ENCODE measurements at regions not wholly inside any gene's neighbourhood (a gene's known extent, or its start where the extent isn't known, plus 50 kb on each side); places are given as distances from the start of the nearest gene placed in this dataset.

- TF ChIP-seq, protein P1, sequence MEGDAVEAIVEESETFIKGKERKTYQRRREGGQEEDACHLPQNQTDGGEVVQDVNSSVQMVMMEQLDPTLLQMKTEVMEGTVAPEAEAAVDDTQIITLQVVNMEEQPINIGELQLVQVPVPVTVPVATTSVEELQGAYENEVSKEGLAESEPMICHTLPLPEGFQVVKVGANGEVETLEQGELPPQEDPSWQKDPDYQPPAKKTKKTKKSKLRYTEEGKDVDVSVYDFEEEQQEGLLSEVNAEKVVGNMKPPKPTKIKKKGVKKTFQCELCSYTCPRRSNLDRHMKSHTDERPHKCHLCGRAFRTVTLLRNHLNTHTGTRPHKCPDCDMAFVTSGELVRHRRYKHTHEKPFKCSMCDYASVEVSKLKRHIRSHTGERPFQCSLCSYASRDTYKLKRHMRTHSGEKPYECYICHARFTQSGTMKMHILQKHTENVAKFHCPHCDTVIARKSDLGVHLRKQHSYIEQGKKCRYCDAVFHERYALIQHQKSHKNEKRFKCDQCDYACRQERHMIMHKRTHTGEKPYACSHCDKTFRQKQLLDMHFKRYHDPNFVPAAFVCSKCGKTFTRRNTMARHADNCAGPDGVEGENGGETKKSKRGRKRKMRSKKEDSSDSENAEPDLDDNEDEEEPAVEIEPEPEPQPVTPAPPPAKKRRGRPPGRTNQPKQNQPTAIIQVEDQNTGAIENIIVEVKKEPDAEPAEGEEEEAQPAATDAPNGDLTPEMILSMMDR (IDR thresholded peaks at IDR 0.05), result peak in 11 of 12 donors; percentile 30 to 58 (median 46)
- no peak for TF ChIP-seq POLR2A (IDR thresholded peaks at IDR 0.05)
These were observed 163.1 kb downstream of the SMARCA1 start for GRCh38 chrX:129360175-129360574.

Measured in heart left ventricle (tissue), 13 donors.